ENCODE measurements at regions not wholly inside any gene's neighbourhood (a gene's known extent, or its start where the extent isn't known, plus 50 kb on each side); places are given as distances from the start of the nearest gene placed in this dataset.
"Not testable (repeated sequence)": the region's sequence is repeated elsewhere in the genome, so short reads cannot be mapped to it uniquely, and the experiment has no call there.

GRCh38 chr5:17748201-17748600 is 113.9 kb downstream of the TAF11L14 start:
- no peak overlapping the region for H2BK120ac ChIP-seq (ENCODE audit: insufficient read depth, low read length, poor library complexity)
- no peak overlapping the region for H3K23ac ChIP-seq (ENCODE audit: low read length)
- H2BK5ac ChIP-seq (ENCODE audit: low read depth, low read length, poor library complexity) = no peak overlapping the region
- no peak overlapping the region for H3K9ac ChIP-seq (ENCODE audit: low read length)
- H4K12ac ChIP-seq (ENCODE audit: low read depth, low read length) = no peak overlapping the region
- no peak overlapping the region for H3K4me2 ChIP-seq (ENCODE audit: low read length)
- no peak overlapping the region for H4K8ac ChIP-seq (ENCODE audit: low read depth, low read length)
- H3K79me1 ChIP-seq (ENCODE audit: low read length) = no peaks in the 10 kb centered on the region
- no peak overlapping the region for H2BK12ac ChIP-seq (ENCODE audit: low read length)
- no peak overlapping the region for H3K4me3 ChIP-seq (ENCODE audit: low read depth, low read length)
- no peak overlapping the region for H3K14ac ChIP-seq (ENCODE audit: low read length)
- no peaks in the 10 kb centered on the region for H3K9me3 ChIP-seq (ENCODE audit: insufficient read depth, low read depth, low read length)
- H3K4me1 ChIP-seq (ENCODE audit: control insufficient read depth in 1 of 2, insufficient read depth in 2 of 2, low read length in 2 of 2) = peaks cover 0 to 2% of the 10 kb centered on the region in 2 experiments
- no peaks in the 10 kb centered on the region for H3K27me3 ChIP-seq (ENCODE audit: insufficient read depth, low read length)
- no peaks in the 10 kb centered on the region for H3K36me3 ChIP-seq (ENCODE audit: control insufficient read depth in 1 of 2, insufficient read depth in 2 of 2, low read length in 2 of 2)
- no peak overlapping the region for H2AFZ ChIP-seq (ENCODE audit: insufficient read depth, low read length, poor library complexity)
- no peaks in the 10 kb centered on the region for H3K79me2 ChIP-seq (ENCODE audit: control insufficient read depth, insufficient read depth, low read length, poor library complexity)
- no peak overlapping the region for H4K91ac ChIP-seq (ENCODE audit: low read depth, low read length)
- H2AK5ac ChIP-seq (ENCODE audit: low read length) = no peak overlapping the region
- H3K4ac ChIP-seq (ENCODE audit: low read depth, low read length) = no peak overlapping the region
- WGBS (ENCODE audit: extremely low coverage, insufficient coverage, insufficient read length) = no CpG with 5 or more reads among the region's 2 CpGs
- no peak overlapping the region for H3K18ac ChIP-seq (ENCODE audit: low read length)
- DNase-seq = no peak
- H3K27ac ChIP-seq (ENCODE audit: low read depth, low read length) = no peak overlapping the region

DNA sequence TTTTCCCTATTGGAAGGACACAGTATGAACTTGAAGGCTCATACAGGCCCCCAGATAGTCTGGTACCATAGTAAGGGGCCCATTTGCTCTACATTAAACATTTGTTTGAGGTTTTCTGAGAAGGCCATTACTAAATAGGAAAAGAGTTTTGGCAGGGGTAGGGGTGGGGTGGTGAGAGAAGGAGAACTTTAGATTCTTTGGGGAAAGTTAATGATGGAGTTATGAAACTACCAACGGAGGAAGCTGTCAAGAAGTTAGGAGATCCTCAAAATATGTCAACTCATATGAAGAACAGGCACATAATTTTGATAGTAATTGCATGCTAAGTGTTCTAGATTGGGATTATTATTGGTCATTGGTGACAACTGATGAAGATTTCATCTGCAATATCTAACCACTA is 114.7 kb downstream of the TAF11L14 start:
- DNase-seq = no peak
- no peak overlapping the region for H3K14ac ChIP-seq (ENCODE audit: low read length)
- H3K9me3 ChIP-seq (ENCODE audit: insufficient read depth, low read depth, low read length) = no peaks in the 10 kb centered on the region
- no peaks in the 10 kb centered on the region for H3K36me3 ChIP-seq (ENCODE audit: control insufficient read depth in 1 of 2, insufficient read depth in 2 of 2, low read length in 2 of 2)
- H3K79me2 ChIP-seq (ENCODE audit: control insufficient read depth, insufficient read depth, low read length, poor library complexity) = no peaks in the 10 kb centered on the region
- no peak overlapping the region for H4K8ac ChIP-seq (ENCODE audit: low read depth, low read length)
- no peak overlapping the region for H3K4ac ChIP-seq (ENCODE audit: low read depth, low read length)
- H3K4me1 ChIP-seq (ENCODE audit: control insufficient read depth in 1 of 2, insufficient read depth in 2 of 2, low read length in 2 of 2) = no peaks in the 10 kb centered on the region
- H2AK5ac ChIP-seq (ENCODE audit: low read length) = no peak overlapping the region
- no peak overlapping the region for H3K4me2 ChIP-seq (ENCODE audit: low read length)
- H2BK12ac ChIP-seq (ENCODE audit: low read length) = no peak overlapping the region
- no peaks in the 10 kb centered on the region for H3K27me3 ChIP-seq (ENCODE audit: insufficient read depth, low read length)
- no peaks in the 10 kb centered on the region for H3K79me1 ChIP-seq (ENCODE audit: low read length)
- H3K23ac ChIP-seq (ENCODE audit: low read length) = no peak overlapping the region
- no peak overlapping the region for H3K18ac ChIP-seq (ENCODE audit: low read length)
- H3K27ac ChIP-seq (ENCODE audit: low read depth, low read length) = no peak overlapping the region
- H4K12ac ChIP-seq (ENCODE audit: low read depth, low read length) = no peak overlapping the region
- H3K9ac ChIP-seq (ENCODE audit: low read length) = no peak overlapping the region
- no CpG with 5 or more reads among the region's 1 CpG for WGBS (ENCODE audit: extremely low coverage, insufficient coverage, insufficient read length)
- no peak overlapping the region for H2BK120ac ChIP-seq (ENCODE audit: insufficient read depth, low read length, poor library complexity)
- no peak overlapping the region for H3K4me3 ChIP-seq (ENCODE audit: low read depth, low read length)
- no peak overlapping the region for H2BK5ac ChIP-seq (ENCODE audit: low read depth, low read length, poor library complexity)
- no peak overlapping the region for H2AFZ ChIP-seq (ENCODE audit: insufficient read depth, low read length, poor library complexity)
- no peak overlapping the region for H4K91ac ChIP-seq (ENCODE audit: low read depth, low read length)

- H3K4me2 ChIP-seq (ENCODE audit: low read length); H2AK5ac ChIP-seq (ENCODE audit: low read length); H2BK12ac ChIP-seq (ENCODE audit: low read length); H3K18ac ChIP-seq (ENCODE audit: low read length); H3K36me3 ChIP-seq (ENCODE audit: control insufficient read depth in 1 of 2, insufficient read depth in 2 of 2, low read length in 2 of 2); H3K23ac ChIP-seq (ENCODE audit: low read length); H3K14ac ChIP-seq (ENCODE audit: low read length); H3K4me1 ChIP-seq (ENCODE audit: control insufficient read depth in 1 of 2, insufficient read depth in 2 of 2, low read length in 2 of 2); H2BK120ac ChIP-seq (ENCODE audit: insufficient read depth, low read length, poor library complexity); H4K91ac ChIP-seq (ENCODE audit: low read depth, low read length); H3K9me3 ChIP-seq (ENCODE audit: insufficient read depth, low read depth, low read length); H4K12ac ChIP-seq (ENCODE audit: low read depth, low read length); H3K4ac ChIP-seq (ENCODE audit: low read depth, low read length); H3K79me1 ChIP-seq (ENCODE audit: low read length); H2BK5ac ChIP-seq (ENCODE audit: low read depth, low read length, poor library complexity); H3K9ac ChIP-seq (ENCODE audit: low read length); DNase-seq; H3K79me2 ChIP-seq (ENCODE audit: control insufficient read depth, insufficient read depth, low read length, poor library complexity); H3K27ac ChIP-seq (ENCODE audit: low read depth, low read length); H3K4me3 ChIP-seq (ENCODE audit: low read depth, low read length); H4K8ac ChIP-seq (ENCODE audit: low read depth, low read length); H2AFZ ChIP-seq (ENCODE audit: insufficient read depth, low read length, poor library complexity); H3K27me3 ChIP-seq (ENCODE audit: insufficient read depth, low read length): not testable (repeated sequence)
- no CpG with 5 or more reads among the region's 12 CpGs for WGBS (ENCODE audit: extremely low coverage, insufficient coverage, insufficient read length)
These were observed 121.1 kb downstream of the TAF11L14 start for GRCh38 chr5:17755406-17755805.

GRCh38 chr5:17761326-17761725 is 127.1 kb downstream of the TAF11L14 start:
- Histone ChIP-seq H2BK12ac (ENCODE audit: low read length) (no peak overlapping the region), H2BK120ac (ENCODE audit: insufficient read depth, low read length, poor library complexity) (no peak overlapping the region), H3K79me1 (ENCODE audit: low read length) (no peaks in the 10 kb centered on the region), H3K27me3 (ENCODE audit: insufficient read depth, low read length) (no peaks in the 10 kb centered on the region), H4K91ac (ENCODE audit: low read depth, low read length) (no peak overlapping the region), H3K9me3 (ENCODE audit: insufficient read depth, low read depth, low read length) (no peaks in the 10 kb centered on the region), H3K23ac (ENCODE audit: low read length) (no peak overlapping the region), H3K4ac (ENCODE audit: low read depth, low read length) (no peak overlapping the region), H2AFZ (ENCODE audit: insufficient read depth, low read length, poor library complexity) (no peak overlapping the region), H3K4me2 (ENCODE audit: low read length) (no peak overlapping the region), H3K18ac (ENCODE audit: low read length) (no peak overlapping the region), H3K79me2 (ENCODE audit: control insufficient read depth, insufficient read depth, low read length, poor library complexity) (no peaks in the 10 kb centered on the region), H3K4me1 (ENCODE audit: control insufficient read depth in 1 of 2, insufficient read depth in 2 of 2, low read length in 2 of 2) (no peaks in the 10 kb centered on the region), H3K14ac (ENCODE audit: low read length) (no peak overlapping the region), H3K36me3 (ENCODE audit: control insufficient read depth in 1 of 2, insufficient read depth in 2 of 2, low read length in 2 of 2) (no peaks in the 10 kb centered on the region), H4K12ac (ENCODE audit: low read depth, low read length) (no peak overlapping the region), H4K8ac (ENCODE audit: low read depth, low read length) (no peak overlapping the region), H3K9ac (ENCODE audit: low read length) (no peak overlapping the region), H2BK5ac (ENCODE audit: low read depth, low read length, poor library complexity) (no peak overlapping the region), H3K4me3 (ENCODE audit: low read depth, low read length) (no peak overlapping the region), H3K27ac (ENCODE audit: low read depth, low read length) (no peak overlapping the region), H2AK5ac (ENCODE audit: low read length) (no peak overlapping the region)
- DNase-seq = no peak
- WGBS (ENCODE audit: extremely low coverage, insufficient coverage, insufficient read length) = no CpG with 5 or more reads among the region's 4 CpGs

All from trophoblast cell (in vitro differentiated cells and primary cell).